Right renal cortex interstitium (tissue), 3 donors: ENCODE measurements at regions not wholly inside any gene's neighbourhood (a gene's known extent, or its start where the extent isn't known, plus 50 kb on each side); places are given as distances from the start of the nearest gene placed in this dataset.
"Not testable (repeated sequence)": the region's sequence is repeated elsewhere in the genome, so short reads cannot be mapped to it uniquely, and the experiment has no call there.

Experiments used
- DNase-seq, 3 donors: peaks; one replicate each; pipeline ENCODE4 v3.0.0-alpha.2; 2013; ENCODE audit warnings: low read depth in 3 of 3, low spot score in 2 of 3

DNA sequence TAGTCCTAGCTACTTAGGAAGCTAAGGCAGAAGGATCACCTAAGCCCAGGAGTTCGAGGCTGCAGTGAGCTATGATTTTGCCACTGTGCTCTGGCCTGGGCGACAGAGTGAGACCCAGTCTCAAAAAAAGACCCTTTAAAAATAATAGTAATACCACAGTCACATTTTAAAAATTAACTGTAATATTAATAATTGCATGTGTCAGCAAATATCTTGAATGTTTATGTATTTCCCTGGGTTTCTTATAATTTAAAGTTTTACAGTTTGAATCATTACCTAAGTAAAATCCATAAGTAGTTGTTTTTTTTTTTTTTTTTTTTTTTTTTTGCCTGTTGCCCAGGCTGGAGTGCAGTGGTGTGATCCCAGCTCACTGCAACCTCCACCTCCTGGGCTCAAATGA lies 69.2 kb downstream of the LYZL2 start:
- no peak for DNase-seq

DNA sequence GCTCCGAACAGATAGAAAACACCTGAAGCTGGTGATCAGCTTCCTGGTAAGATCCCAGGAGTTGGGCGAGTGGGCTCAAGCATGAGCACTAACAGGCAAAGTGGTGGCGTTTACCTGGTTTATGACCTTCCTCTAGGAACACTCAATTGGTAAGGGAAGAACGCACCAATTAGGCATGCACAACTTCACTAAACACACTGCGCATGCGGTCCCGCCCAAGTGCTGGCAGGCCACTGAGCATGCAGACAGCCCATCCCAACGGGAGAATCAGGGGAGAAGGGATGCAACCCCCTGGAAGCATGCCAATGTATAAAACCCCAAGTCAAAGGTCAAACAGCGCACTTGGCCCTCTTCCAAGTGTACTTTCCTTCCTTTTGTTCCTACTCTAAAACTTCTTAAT lies 70.4 kb downstream of the LYZL2 start:
- DNase-seq = no peak

DNA sequence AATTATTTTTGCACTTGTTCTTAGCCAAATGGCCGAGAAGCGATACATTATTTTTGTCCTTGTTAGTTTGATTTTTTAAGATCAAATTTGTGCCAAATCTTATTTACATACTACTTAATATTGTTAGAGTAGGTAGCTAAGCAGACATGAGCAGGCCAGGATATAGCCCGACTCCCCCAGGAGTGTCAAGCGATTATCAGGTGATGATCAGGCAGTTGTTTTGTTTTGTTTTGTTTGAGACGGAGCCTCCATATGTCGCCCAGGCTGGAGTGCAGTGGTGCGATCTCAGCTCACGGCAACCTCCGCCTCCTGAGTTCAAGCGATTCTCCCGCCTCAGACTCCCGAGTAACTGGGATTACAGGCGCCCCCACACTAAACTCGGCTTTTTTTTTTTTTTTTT lies 71.1 kb downstream of the LYZL2 start:
- DNase-seq = no peak

DNA sequence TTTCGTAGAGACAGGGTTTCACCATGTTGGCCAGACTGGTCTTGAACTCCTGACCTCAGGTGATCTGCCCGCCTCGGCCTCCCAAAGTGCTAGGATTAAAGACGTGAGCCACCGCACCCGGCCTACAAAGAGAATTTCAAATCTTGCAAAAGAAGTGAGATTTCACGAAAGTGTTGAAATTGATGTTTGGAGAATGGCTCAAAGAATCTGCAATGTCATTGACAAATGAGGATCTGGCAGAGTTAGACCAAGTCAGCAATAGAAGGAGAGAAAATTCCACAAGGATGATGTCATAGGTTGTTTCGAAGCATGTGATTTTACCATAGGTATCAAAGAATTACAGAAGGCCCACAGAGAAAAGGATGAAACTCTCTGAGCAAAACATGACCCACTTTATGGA lies 71.7 kb downstream of the LYZL2 start:
- DNase-seq = no peak

DNA sequence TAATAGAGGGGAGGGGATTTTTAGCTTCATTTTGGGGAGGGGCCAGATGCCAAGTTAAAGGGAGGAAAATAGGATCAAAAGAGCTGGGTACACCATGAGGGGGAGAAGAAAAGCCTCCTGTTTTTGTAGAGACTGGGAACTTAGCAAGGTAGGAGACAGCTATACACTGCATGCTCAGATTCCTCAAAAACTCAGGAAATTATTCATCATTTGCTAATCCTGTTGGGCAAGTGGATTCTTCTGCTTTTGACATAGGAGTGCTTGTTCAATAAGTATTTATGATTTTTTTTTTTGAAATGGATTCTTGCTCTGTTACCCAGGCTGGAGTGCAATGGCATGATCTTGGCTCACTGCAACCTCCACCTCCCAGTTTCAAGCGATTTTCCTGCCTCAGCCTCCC lies 73.4 kb downstream of the LYZL2 start:
- DNase-seq = no peak

DNA sequence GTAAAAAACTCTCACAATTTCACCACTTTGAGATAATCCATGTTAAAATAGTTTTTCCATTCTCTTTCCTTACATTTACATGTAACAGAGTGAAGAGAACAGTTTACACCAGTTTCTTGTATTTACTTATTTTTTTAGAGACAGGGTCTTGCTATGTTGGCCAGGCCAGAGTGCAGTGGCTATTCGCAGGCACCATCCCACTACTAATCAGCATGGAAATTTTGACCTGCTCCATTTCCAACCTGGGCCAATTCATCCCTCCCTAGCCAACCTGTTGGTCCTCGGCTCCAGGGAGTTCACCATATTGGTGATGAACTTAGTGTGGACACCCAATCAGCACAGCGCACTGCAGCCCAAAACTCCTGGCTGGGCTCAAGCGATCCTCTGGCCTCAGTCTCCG lies 74.1 kb downstream of the LYZL2 start:
- DNase-seq = no peak

DNA sequence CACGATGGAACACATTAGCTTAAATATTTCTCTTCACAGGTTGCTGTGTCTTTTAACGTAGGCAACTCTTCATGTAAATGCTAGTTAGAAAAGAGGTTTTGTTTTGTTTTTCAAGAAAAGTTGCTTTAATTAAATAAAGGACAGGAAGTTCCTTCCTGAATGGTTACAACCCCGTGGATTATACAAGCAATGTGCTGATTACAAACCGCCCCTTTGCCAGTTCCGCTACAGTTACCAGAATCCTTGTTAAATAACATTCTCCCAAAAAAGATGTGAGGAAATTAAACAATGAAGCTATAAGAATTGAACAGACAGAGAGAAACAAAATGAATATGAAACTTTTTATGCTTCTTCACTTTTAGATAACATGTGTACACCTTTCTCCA lies 75.1 kb downstream of the LYZL2 start:
- DNase-seq = no peak

DNA sequence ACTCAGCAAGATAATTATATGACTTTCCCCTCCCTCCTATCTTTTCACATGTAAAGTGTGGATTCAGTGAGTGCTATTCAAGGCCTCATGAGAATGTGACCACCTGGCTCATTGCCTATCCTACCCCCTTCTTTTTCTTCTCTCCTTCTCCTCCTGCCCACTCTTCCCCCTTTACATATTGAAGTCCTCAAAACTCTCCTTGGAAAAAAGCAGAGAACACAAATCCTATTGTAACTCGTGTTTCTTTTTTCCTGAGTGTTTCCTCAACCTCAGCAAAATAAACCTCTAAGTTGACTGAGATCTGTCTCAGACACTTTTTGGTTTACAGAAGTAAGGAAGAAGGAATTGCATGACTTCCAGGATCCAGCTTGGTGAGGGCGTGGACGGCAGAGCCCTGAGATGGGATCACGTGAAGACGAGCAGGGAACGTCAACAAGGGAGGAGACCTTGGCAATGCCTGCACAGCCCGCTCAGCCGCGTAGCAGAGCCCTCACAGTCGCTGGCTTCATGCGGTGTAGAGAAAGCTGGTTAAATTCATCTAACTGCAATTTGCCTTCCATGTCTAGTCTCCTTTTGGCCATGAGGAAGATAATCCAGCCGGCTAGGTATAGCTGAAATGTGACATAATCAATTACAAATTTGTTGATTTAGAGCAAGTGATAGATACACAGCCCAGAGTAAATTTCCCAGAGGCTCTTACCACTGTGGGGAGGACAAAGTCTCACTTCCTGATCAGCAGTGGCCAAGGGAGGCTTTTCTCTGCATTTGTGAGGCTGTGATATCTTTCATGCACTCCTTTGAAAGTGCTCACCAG lies 75.7 kb downstream of the LYZL2 start:
- DNase-seq = no peak

DNA sequence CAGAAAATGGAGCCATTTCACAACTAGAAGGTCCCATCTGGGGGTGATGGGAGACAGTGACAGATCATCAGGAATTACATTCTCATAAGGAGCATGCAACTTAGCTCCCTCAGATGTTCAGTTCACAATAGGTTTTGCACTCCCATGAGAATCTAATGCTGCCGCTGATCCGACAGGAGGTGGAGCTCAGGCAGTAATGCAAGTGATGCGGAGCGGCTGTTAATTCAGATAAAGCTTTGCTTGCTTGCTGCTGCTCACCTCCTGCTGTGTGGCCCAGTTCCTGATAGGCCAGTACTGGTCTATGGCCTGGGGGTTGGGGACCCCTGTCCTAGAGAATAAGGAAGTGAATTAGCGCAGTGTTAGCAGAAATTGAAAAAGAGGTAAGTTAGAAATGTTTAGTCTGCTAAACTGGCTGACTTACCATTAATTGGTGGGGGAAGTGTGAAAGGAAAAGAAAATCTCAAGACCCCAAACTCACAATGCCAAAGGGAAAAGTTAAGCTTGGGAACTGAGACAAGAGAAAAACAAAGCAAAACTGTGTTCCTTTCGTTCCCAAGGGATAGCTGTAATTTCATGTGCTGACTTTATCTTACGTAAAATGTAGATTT lies 76.4 kb downstream of the LYZL2 start:
- no peak for DNase-seq

DNA sequence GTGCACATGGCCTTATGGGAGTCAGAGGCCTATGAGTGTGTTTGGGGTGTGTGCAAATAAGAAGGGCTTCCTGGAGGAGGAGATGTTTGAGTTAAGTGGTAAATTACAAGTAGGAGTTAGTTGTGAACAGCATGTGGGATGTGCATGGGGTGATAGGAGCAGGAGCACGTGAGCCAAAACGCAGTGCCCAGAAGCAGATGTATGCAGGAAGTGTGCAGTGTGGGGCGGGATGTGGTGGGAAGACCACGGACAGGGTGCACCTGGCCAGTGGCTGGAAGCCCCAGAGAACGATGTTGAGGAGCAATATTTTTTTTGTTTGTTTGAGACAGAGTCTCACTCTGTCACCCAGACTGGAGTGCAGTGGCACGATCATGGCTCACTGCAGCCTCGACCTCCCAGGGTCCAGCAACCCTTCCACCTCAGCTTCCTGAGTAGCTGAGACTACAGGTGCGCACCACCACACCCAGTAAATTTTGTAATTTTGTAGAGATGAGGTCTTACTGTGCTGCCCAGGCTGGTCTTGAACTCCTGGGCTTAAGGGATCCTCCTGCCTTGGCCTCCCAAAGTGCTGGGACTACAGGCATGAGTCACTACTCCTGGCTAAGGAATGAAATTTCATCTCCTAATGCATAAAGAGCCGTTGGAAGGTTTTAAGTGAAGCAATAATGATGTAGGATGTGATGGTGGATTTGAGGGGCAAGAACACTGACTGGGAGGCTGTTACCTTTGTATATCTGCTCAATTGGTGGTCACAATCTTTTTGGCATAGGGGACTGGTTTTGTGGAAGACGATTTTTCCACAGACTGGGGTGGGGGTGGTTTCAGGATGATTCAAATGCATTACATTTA lies 78.4 kb downstream of the LYZL2 start:
- no peak for DNase-seq

DNA sequence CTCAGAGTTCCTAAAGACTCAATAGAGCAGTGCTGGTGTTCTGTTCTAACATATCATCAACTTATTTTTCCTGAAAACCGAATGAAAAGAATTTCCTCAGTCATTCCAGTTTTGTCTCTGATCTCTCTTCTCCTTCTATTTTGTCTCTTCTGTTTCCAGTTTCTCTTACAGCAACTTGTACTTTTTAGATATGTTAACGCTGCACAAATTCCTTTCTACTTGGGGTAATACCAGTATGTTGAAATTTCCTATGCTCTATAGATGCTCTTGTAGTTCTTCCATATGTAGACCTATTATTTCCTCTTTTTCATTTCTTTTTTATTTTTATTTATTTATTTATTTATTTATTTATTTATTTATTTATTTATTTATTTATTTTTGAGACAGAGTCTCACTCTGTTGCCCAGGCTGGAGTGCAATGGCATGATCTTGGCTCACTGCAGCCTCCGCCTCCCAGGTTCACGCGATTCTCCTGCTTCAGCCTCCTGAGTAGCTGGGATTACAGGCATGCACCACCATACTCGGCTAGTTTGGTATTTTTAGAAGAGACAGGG lies 80.3 kb downstream of the LYZL2 start:
- not testable (repeated sequence) for DNase-seq

DNA sequence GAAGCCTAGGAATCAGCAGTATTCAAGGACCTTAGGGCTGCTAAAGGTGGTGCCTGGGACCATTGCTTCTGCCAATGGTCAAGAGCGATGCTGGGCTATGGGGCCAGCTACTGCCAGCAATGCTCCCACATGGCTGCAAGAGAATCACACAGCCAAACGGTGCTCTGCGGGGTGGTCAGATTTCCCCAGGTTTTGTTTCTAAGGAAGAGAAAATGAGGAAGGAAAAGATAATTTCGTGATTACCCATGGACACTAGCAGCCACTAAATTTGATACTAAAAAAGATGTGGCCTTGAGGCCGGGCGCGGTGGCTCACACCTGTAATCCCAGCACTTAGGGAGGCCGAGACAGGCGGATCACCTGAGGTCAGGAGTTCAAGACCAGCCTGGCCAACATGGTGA lies 83.0 kb downstream of the LYZL2 start:
- no peak for DNase-seq

DNA sequence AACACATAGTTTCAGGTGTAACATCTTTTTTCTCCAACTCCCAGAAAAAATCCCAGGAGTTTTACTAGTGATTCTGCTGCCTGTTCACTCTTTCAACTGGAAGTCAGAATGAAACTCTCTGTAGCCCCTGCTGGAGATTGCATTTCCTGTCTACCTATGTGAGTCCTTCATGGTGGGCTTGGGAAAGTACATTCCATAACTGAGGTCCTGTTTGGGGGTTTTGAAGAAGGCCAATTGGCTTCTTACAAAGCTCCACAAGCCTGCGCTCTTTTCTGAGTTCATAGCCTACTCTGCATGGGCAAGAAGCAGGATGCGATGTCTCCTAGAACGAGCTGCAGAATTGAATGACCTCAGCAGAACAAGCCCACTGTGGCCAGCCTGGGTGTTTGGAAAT lies 86.7 kb downstream of the LYZL2 start:
- DNase-seq = no peak

DNA sequence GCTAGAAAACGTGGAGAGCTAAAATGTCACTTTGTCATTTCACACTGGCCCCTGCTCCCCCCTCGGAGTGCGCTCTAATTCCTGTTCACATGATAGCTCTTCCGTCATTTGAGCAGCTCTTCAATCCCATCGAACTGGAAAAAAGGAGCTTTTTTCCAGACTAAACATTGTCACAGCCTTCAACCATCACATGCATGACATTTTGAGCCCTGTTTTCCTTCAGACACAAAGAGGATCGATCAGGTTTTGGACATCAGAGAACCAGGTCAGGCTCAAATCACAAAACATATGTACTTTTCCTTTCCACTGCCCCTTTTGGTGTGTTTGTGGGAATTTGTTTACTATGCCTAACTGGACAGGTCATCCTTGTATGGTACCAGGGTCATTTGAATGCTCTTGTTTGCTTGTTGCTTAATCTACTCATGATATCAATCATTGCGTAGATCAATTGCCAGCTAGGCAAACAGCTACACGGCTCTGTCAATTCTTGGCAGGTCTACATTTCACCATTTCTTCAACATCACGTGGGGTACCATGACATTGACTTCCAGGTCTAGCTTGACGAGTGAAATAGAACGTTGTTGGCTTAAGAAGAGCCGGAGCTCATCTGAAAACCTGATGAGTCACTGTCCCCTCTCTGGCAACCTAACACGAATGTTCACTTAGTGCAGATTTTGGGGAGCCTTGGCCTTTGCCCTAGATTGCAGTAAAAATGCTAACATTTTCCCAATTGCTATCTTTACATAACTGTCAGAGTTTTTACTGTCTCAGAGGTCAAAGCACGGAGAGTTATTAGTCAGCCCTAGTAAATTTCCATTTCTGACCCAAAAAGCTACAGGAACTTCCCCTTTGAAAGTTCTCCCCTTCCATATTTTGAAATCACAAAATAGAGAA lies 87.3 kb downstream of the LYZL2 start:
- no peak for DNase-seq

DNA sequence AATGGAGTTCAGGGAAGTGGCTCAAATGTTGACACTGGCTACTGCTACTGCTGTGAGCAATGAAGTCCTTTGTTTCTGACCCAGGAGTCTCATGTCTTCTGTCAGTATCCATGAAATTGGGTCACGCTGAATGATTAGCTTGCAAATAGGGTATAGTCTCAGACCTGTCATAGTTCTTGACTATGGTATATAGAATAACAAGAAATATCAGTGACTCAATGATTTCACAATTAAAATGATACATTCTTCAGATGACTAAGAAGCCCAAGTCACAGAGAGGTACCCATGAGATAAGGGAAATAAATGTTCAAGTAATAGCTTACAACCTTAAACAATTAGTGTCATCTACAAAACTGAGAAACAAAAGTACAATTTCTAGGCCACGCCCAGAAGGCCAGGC lies 89.3 kb downstream of the LYZL2 start:
- no peak for DNase-seq

DNA sequence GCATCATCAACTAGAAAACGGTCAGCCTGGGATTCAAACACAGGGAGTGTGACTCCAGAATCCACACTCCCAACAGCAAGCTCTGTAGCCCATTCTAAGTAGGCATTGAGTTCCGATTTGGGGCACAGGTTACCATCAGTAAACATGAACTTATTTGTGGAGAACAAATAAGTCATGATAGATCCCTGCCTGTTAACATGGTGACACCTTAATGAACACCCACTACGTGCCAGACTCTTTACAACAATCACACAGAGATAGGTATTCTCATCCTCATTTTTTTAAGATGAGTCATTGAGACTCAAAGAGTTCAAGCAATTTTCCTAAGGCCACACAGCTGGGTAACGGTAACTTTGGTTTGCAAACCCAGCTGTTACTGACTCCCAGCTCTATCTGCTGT lies 91.5 kb downstream of the LYZL2 start:
- no peak for DNase-seq

DNA sequence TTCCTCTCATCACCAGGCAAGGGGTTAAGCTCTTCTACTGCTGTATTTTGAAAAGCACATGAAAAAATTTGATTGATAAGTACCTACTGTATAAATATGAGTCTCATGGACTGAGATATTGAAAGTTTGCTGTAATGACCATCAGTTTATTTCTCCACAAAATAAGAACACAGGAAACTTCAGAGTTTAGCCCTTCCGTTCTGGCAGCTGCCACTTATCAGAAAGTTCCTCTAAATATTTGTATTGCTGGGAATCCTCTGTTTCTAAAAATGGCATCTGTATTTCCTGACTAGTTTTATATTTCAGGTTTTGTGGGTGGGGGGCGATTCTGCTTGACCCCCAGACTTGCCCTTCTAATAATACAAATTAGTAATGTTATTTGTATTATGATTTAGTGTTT lies 92.0 kb downstream of the LYZL2 start:
- DNase-seq = no peak

DNA sequence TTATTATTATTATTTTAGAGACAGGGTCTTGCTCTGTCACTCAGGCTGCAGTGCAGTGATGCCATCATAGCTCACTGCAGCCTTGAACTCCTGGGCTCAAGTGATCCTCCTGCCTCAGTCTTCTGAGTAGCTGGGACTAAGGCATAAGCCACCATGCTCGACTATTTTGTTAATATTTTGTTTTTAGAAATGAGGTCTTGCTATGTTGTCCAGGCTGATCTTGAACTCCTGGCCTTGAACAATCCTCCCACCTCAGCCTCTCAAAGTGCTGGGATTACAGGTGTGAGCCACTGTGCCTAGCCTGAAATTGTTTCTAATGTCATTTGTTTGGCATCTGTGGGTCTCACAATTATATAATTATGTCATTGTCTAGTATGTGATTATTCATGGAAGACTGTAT lies 92.4 kb downstream of the LYZL2 start:
- not testable (repeated sequence) for DNase-seq

DNA sequence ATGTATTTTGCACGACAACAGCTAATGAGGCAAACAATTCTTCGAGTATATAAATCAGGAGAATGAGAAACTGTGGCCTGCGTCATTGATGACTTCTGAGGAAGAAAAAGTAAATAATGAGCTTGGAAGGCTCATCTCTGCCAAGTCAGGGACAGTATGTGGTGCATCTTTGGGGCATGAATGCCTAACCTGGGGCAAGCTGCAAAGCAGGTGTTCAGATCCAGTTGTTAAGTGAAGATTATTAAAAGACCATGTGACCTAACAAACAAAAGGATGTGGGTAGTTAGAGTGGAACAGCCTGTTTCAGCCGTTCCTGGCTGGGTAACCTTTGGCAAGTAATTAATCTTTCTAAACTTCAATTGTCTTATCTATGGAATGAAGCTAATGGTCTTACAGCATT lies 93.0 kb downstream of the LYZL2 start:
- DNase-seq = no peak

DNA sequence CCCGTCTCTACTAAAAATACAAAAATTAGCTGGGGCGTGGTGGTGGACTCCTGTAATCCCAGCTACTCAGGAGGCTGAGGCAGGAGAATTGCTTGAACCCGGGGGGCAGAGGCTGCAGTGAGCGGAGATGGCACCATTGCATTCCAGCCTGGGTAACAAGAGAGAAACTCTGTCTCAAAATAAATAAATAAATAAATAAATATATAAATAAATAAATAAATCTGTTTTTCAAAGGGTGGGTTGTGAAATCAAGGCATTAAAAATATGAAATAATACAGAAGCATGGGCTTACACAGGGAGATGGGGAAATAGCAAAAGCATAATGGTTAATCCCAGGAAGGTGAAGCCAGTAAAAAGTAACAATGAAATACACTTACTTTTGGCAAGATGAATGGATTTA lies 93.9 kb downstream of the LYZL2 start:
- DNase-seq = no peak
